ENCODE measurements at regions not wholly inside any gene's neighbourhood (a gene's known extent, or its start where the extent isn't known, plus 50 kb on each side); places are given as distances from the start of the nearest gene placed in this dataset.
"Not testable (repeated sequence)": the region's sequence is repeated elsewhere in the genome, so short reads cannot be mapped to it uniquely, and the experiment has no call there.

GRCh38 chr2:223181561-223181960 is 129.6 kb downstream of the KCNE4 start:
- no peak overlapping the region for H3K4me3 ChIP-seq (ENCODE audit: low read length in 2 of 2)
- DNase-seq = no peak
- no peaks in the 10 kb centered on the region for H3K36me3 Mint-ChIP-seq

GRCh38 chr2:223182356-223182755 is 130.4 kb downstream of the KCNE4 start:
- Mint-ChIP-seq H3K4me1 (no peaks in the 10 kb centered on the region), H3K36me3 (no peaks in the 10 kb centered on the region), H3K27ac (no peak overlapping the region), H3K4me3 (no peak overlapping the region), H3K27me3 (no peaks in the 10 kb centered on the region), H3K9me3 (peaks cover 0 to 7% (median 0%) of the 10 kb centered on the region in 8 donors)
- CTCF ChIA-PET (ENCODE audit: partially characterized antibody) = no interaction called here
- POLR2A ChIA-PET (ENCODE audit: partially characterized antibody) = no interaction called here
- intact Hi-C loops (cut with micrococcal nuclease) = no loop called here
- no peak for DNase-seq
- Histone ChIP-seq H3K9me3 (ENCODE audit: control insufficient read depth in 1 of 2, low read length in 2 of 2) (no peaks in the 10 kb centered on the region), H3K4me1 (ENCODE audit: insufficient read depth, low read length) (no peaks in the 10 kb centered on the region), H3K27ac (ENCODE audit: low read depth, low read length) (no peak overlapping the region), H3K27me3 (ENCODE audit: insufficient read depth, low read length) (no peaks in the 10 kb centered on the region), H3K4me3 (ENCODE audit: low read length in 2 of 2) (no peak overlapping the region), H3K36me3 (ENCODE audit: insufficient read depth, low read length) (no peaks in the 10 kb centered on the region)

More at GRCh38 chr2:223181561-223181960, 129.6 kb downstream of the KCNE4 start:
- Histone ChIP-seq H3K4me1 (ENCODE audit: insufficient read depth, low read length) (no peaks in the 10 kb centered on the region), H3K36me3 (ENCODE audit: insufficient read depth, low read length) (no peaks in the 10 kb centered on the region), H3K27me3 (ENCODE audit: insufficient read depth, low read length) (no peaks in the 10 kb centered on the region), H3K27ac (ENCODE audit: low read depth, low read length) (no peak overlapping the region), H3K9me3 (ENCODE audit: control insufficient read depth in 1 of 2, low read length in 2 of 2) (no peaks in the 10 kb centered on the region)
- ChIA-PET CTCF (ENCODE audit: partially characterized antibody) (no interaction called here), POLR2A (ENCODE audit: partially characterized antibody) (no interaction called here)
- intact Hi-C loops (cut with micrococcal nuclease) = no loop called here
- Mint-ChIP-seq H3K27me3 (no peaks in the 10 kb centered on the region), H3K9me3 (peaks cover 0 to 7% (median 0%) of the 10 kb centered on the region in 8 donors), H3K27ac (no peak overlapping the region), H3K4me1 (no peaks in the 10 kb centered on the region), H3K4me3 (no peak overlapping the region)

GRCh38 chr2:223185638-223186037 is 133.6 kb downstream of the KCNE4 start:
- intact Hi-C loops (cut with micrococcal nuclease) = no loop called here
- ChIA-PET CTCF (ENCODE audit: partially characterized antibody) (no interaction called here), POLR2A (ENCODE audit: partially characterized antibody) (no interaction called here)
- Mint-ChIP-seq H3K27ac (no peak overlapping the region), H3K9me3 (peaks cover 0 to 7% (median 0%) of the 10 kb centered on the region in 8 donors), H3K4me1 (no peaks in the 10 kb centered on the region), H3K36me3 (no peaks in the 10 kb centered on the region), H3K4me3 (no peak overlapping the region), H3K27me3 (no peaks in the 10 kb centered on the region)
- no peaks in the 10 kb centered on the region for H3K4me1 ChIP-seq (ENCODE audit: insufficient read depth, low read length)
- no peaks in the 10 kb centered on the region for H3K36me3 ChIP-seq (ENCODE audit: insufficient read depth, low read length)
- no peaks in the 10 kb centered on the region for H3K27me3 ChIP-seq (ENCODE audit: insufficient read depth, low read length)
- no peak overlapping the region for H3K27ac ChIP-seq (ENCODE audit: low read depth, low read length)
- no peak for DNase-seq
- no peaks in the 10 kb centered on the region for H3K9me3 ChIP-seq (ENCODE audit: control insufficient read depth in 1 of 2, low read length in 2 of 2)
- H3K4me3 ChIP-seq (ENCODE audit: low read length in 2 of 2) = no peak overlapping the region

GRCh38 chr2:223187256-223187655 is 135.3 kb downstream of the KCNE4 start:
- Mint-ChIP-seq H3K27me3 (peaks cover 0 to 1% of the 10 kb centered on the region in 2 donors), H3K9me3 (peaks cover 0 to 7% (median 0%) of the 10 kb centered on the region in 8 donors), H3K4me1 (no peaks in the 10 kb centered on the region), H3K27ac (no peak overlapping the region), H3K4me3 (no peak overlapping the region), H3K36me3 (no peaks in the 10 kb centered on the region)
- ChIA-PET POLR2A (ENCODE audit: partially characterized antibody) (no interaction called here), CTCF (ENCODE audit: partially characterized antibody) (no interaction called here)
- no peak for DNase-seq
- H3K27ac ChIP-seq (ENCODE audit: low read depth, low read length) = no peak overlapping the region
- H3K36me3 ChIP-seq (ENCODE audit: insufficient read depth, low read length) = no peaks in the 10 kb centered on the region
- no peaks in the 10 kb centered on the region for H3K4me1 ChIP-seq (ENCODE audit: insufficient read depth, low read length)
- no peak overlapping the region for H3K4me3 ChIP-seq (ENCODE audit: low read length in 2 of 2)
- no peaks in the 10 kb centered on the region for H3K9me3 ChIP-seq (ENCODE audit: control insufficient read depth in 1 of 2, low read length in 2 of 2)
- no peaks in the 10 kb centered on the region for H3K27me3 ChIP-seq (ENCODE audit: insufficient read depth, low read length)
- intact Hi-C loops (cut with micrococcal nuclease) = no loop called here

- H3K36me3 Mint-ChIP-seq; DNase-seq; CTCF ChIA-PET (ENCODE audit: partially characterized antibody); H3K4me3 ChIP-seq (ENCODE audit: low read length in 2 of 2); H3K27ac ChIP-seq (ENCODE audit: low read depth, low read length); H3K9me3 Mint-ChIP-seq; H3K4me3 Mint-ChIP-seq; H3K9me3 ChIP-seq (ENCODE audit: control insufficient read depth in 1 of 2, low read length in 2 of 2); H3K36me3 ChIP-seq (ENCODE audit: insufficient read depth, low read length); H3K27ac Mint-ChIP-seq; H3K4me1 Mint-ChIP-seq; intact Hi-C loops (cut with micrococcal nuclease); H3K4me1 ChIP-seq (ENCODE audit: insufficient read depth, low read length); H3K27me3 ChIP-seq (ENCODE audit: insufficient read depth, low read length); POLR2A ChIA-PET (ENCODE audit: partially characterized antibody); H3K27me3 Mint-ChIP-seq: not testable (repeated sequence)
Observed at GRCh38 chr2:223190561-223191206, 138.7 kb downstream of the KCNE4 start.

GRCh38 chr2:223196331-223196730 is 144.3 kb downstream of the KCNE4 start:
- DNase-seq = no peak
- no peak overlapping the region for H3K4me3 Mint-ChIP-seq
- no peaks in the 10 kb centered on the region for H3K4me1 ChIP-seq (ENCODE audit: insufficient read depth, low read length)
- ChIA-PET CTCF (ENCODE audit: partially characterized antibody) (no interaction called here), POLR2A (ENCODE audit: partially characterized antibody) (no interaction called here)
- H3K9me3 ChIP-seq (ENCODE audit: control insufficient read depth in 1 of 2, low read length in 2 of 2) = no peaks in the 10 kb centered on the region
- no peaks in the 10 kb centered on the region for H3K4me1 Mint-ChIP-seq
- peaks cover 0 to 11% (median 4%) of the 10 kb centered on the region in 8 donors for H3K9me3 Mint-ChIP-seq
- no peaks in the 10 kb centered on the region for H3K36me3 ChIP-seq (ENCODE audit: insufficient read depth, low read length)
- no peak overlapping the region for H3K27ac Mint-ChIP-seq
- peaks cover 0 to 1% of the 10 kb centered on the region in 2 donors for H3K27me3 Mint-ChIP-seq
- H3K36me3 Mint-ChIP-seq = no peaks in the 10 kb centered on the region
- intact Hi-C loops (cut with micrococcal nuclease) = no loop called here
- no peaks in the 10 kb centered on the region for H3K27me3 ChIP-seq (ENCODE audit: insufficient read depth, low read length)
- no peak overlapping the region for H3K4me3 ChIP-seq (ENCODE audit: low read length in 2 of 2)
- no peak overlapping the region for H3K27ac ChIP-seq (ENCODE audit: low read depth, low read length)

- POLR2A ChIA-PET (ENCODE audit: partially characterized antibody) = no interaction called here
- Histone ChIP-seq H3K4me1 (ENCODE audit: insufficient read depth, low read length) (no peaks in the 10 kb centered on the region), H3K9me3 (ENCODE audit: control insufficient read depth in 1 of 2, low read length in 2 of 2) (no peaks in the 10 kb centered on the region), H3K27ac (ENCODE audit: low read depth, low read length) (no peak overlapping the region), H3K36me3 (ENCODE audit: insufficient read depth, low read length) (no peaks in the 10 kb centered on the region), H3K27me3 (ENCODE audit: insufficient read depth, low read length) (no peaks in the 10 kb centered on the region), H3K4me3 (ENCODE audit: low read length in 2 of 2) (no peak overlapping the region)
- H3K36me3 Mint-ChIP-seq = no peaks in the 10 kb centered on the region
- CTCF ChIA-PET (ENCODE audit: partially characterized antibody) = no interaction called here
- no peaks in the 10 kb centered on the region for H3K4me1 Mint-ChIP-seq
- no peak overlapping the region for H3K27ac Mint-ChIP-seq
- no peak overlapping the region for H3K4me3 Mint-ChIP-seq
- H3K27me3 Mint-ChIP-seq = no peaks in the 10 kb centered on the region
- H3K9me3 Mint-ChIP-seq = peaks cover 0 to 11% (median 4%) of the 10 kb centered on the region in 8 donors
- intact Hi-C loops (cut with micrococcal nuclease) = no loop called here
- no peak for DNase-seq
Observed at GRCh38 chr2:223197046-223197445, 145.1 kb downstream of the KCNE4 start.
